Osteoblast (primary cell): ENCODE measurements at regions not wholly inside any gene's neighbourhood (a gene's known extent, or its start where the extent isn't known, plus 50 kb on each side); places are given as distances from the start of the nearest gene placed in this dataset.

Experiments used
- DNase-seq: peaks from one replicate; pipeline ENCODE4 v3.0.0; 2011; ENCODE audit warnings: low spot score, mixed read lengths; ENCODE audit not compliant: insufficient read length; ENCODE audit errors: missing footprints
- H2AFZ ChIP-seq: 2 replicates; pipeline ENCODE4 v1.6.0; 2011; ENCODE audit warnings: mild to moderate bottlenecking, low read length
- H3K27ac ChIP-seq: 2 replicates; pipeline ENCODE4 v1.5.1; 2011; ENCODE audit warnings: mild to moderate bottlenecking, low read depth, low read length, moderate library complexity
- H3K27me3 ChIP-seq: 2 replicates; pipeline ENCODE4 v1.6.0; 2012; ENCODE audit warnings: mild to moderate bottlenecking, control low read depth, inconsistent platforms, low read length, moderate library complexity; ENCODE audit not compliant: insufficient read depth
- H3K36me3 ChIP-seq: 2 replicates; pipeline ENCODE4 v1.5.1; 2011; ENCODE audit warnings: mild to moderate bottlenecking, low read length, control low read depth, moderate library complexity; ENCODE audit not compliant: insufficient read depth
- H3K4me1 ChIP-seq: 2 replicates; pipeline ENCODE4 v1.5.1; 2011; ENCODE audit warnings: mild to moderate bottlenecking, low read length, control low read depth, moderate library complexity; ENCODE audit not compliant: insufficient read depth
- H3K4me2 ChIP-seq: 2 replicates; pipeline ENCODE4 v1.6.0; 2011; ENCODE audit warnings: mild to moderate bottlenecking, low read length; ENCODE audit not compliant: insufficient read depth
- H3K4me3 ChIP-seq: fragments of 200-600 bp; sonication (generic); 3 replicates; pipeline ENCODE4 v1.5.1; 2012; ENCODE audit warnings: mild to moderate bottlenecking, low read length, inconsistent platforms; ENCODE audit not compliant: insufficient read depth
- H3K79me2 ChIP-seq: 2 replicates; pipeline ENCODE4 v1.6.0; 2012; ENCODE audit warnings: mild to moderate bottlenecking, low read length, control low read depth, inconsistent platforms; ENCODE audit not compliant: insufficient read depth
- H3K9me3 ChIP-seq: 2 replicates; pipeline ENCODE4 v1.5.1; 2011; ENCODE audit warnings: low read depth, low read length, control low read depth
- H4K20me1 ChIP-seq: 2 replicates; pipeline ENCODE4 v1.6.0; 2012; ENCODE audit warnings: mild to moderate bottlenecking, low read length, control low read depth; ENCODE audit not compliant: insufficient read depth
- TF ChIP-seq, protein P1 (sequence below): IDR thresholded peaks from 2 replicates; pipeline ENCODE4 v1.5.1; 2011; ENCODE audit warnings: mild to moderate bottlenecking, low read depth, low read length, moderate library complexity; ENCODE audit errors: extremely low read depth

DNA sequence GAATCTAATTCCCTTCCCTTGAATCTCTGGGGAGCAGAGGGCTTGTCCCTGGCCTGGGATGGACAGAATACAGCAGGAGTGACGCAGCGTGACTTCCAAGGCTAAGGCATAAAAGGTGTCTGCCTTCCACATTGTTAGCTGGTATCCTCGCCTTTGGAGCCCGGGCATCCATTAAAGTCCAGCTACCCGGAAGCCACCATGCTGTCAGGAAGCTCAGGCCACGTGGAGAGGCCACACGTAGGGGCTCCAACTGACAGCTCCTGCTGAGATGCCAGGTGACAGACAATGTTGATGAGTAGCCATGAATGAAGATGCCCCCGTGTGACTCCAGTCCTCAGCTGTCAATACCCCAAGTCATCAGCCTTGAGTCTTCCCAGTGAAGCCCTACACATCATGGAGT is 99.9 kb downstream of the OAT start:
- no peak overlapping the region for H3K27ac ChIP-seq
- no peaks in the 10 kb centered on the region for H3K79me2 ChIP-seq
- H3K4me1 ChIP-seq: peaks cover 4% of the 10 kb centered on the region
- no peaks in the 10 kb centered on the region for H3K9me3 ChIP-seq
- DNase-seq: peak; percentile 35
- H3K4me2 ChIP-seq: no peak overlapping the region
- TF ChIP-seq, protein P1, sequence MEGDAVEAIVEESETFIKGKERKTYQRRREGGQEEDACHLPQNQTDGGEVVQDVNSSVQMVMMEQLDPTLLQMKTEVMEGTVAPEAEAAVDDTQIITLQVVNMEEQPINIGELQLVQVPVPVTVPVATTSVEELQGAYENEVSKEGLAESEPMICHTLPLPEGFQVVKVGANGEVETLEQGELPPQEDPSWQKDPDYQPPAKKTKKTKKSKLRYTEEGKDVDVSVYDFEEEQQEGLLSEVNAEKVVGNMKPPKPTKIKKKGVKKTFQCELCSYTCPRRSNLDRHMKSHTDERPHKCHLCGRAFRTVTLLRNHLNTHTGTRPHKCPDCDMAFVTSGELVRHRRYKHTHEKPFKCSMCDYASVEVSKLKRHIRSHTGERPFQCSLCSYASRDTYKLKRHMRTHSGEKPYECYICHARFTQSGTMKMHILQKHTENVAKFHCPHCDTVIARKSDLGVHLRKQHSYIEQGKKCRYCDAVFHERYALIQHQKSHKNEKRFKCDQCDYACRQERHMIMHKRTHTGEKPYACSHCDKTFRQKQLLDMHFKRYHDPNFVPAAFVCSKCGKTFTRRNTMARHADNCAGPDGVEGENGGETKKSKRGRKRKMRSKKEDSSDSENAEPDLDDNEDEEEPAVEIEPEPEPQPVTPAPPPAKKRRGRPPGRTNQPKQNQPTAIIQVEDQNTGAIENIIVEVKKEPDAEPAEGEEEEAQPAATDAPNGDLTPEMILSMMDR: no peak
- H3K36me3 ChIP-seq: no peaks in the 10 kb centered on the region
- no peaks in the 10 kb centered on the region for H4K20me1 ChIP-seq
- no peak overlapping the region for H3K4me3 ChIP-seq
- H3K27me3 ChIP-seq: no peaks in the 10 kb centered on the region
- H2AFZ ChIP-seq: no peak overlapping the region

DNA sequence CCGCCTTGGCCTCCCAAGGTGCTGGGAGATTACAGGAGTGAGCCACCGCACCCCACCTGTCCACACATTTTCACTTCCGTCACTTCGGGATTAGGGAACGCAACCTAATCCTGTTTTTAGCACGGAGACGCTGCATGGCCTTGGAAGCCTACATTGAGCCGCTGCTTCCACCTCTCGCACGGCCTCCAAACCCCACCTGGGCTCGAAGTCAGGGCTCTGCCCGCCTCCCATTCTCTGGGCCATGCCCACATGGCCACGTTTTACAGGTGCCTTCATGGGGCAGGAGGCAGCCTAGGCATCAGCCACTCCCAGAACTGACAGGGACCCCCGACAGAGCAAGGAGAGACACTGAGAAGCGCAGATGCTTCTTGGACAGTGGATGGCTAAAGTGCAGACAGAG is 100.6 kb downstream of the OAT start:
- no peaks in the 10 kb centered on the region for H3K27me3 ChIP-seq
- TF ChIP-seq, protein P1: no peak
- H3K36me3 ChIP-seq: no peaks in the 10 kb centered on the region
- no peak overlapping the region for H2AFZ ChIP-seq
- H3K9me3 ChIP-seq: no peaks in the 10 kb centered on the region
- no peaks in the 10 kb centered on the region for H4K20me1 ChIP-seq
- H3K79me2 ChIP-seq: no peaks in the 10 kb centered on the region
- H3K4me1 ChIP-seq: peaks cover 4% of the 10 kb centered on the region
- DNase-seq: no peak
- no peak overlapping the region for H3K27ac ChIP-seq
- H3K4me2 ChIP-seq: no peak overlapping the region
- H3K4me3 ChIP-seq: no peak overlapping the region

DNA sequence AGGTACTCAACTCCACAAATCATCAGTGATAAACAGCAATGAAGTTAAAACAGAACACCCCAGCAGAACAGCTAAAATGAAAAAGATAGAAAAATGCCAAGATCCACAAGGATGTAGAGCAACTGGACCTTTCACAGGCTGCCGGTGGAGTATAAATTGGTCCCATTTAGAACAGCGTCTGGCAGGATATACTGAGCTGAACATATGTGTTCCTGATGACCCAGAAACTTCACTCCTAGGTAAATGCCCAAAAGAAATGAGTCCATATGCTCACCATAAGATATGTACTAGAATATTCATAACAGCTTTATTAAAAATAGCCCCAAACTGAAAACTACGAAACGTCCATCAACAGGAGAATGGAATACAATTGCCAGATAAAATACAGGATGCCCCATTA is 102.4 kb downstream of the OAT start:
- H3K27me3 ChIP-seq: no peaks in the 10 kb centered on the region
- TF ChIP-seq, protein P1: no peak
- H3K9me3 ChIP-seq: no peaks in the 10 kb centered on the region
- H3K4me2 ChIP-seq: no peak overlapping the region
- peaks cover 4% of the 10 kb centered on the region for H3K4me1 ChIP-seq
- H4K20me1 ChIP-seq: no peaks in the 10 kb centered on the region
- H3K4me3 ChIP-seq: no peak overlapping the region
- DNase-seq: no peak
- H2AFZ ChIP-seq: no peak overlapping the region
- no peaks in the 10 kb centered on the region for H3K36me3 ChIP-seq
- H3K79me2 ChIP-seq: no peaks in the 10 kb centered on the region
- no peak overlapping the region for H3K27ac ChIP-seq

DNA sequence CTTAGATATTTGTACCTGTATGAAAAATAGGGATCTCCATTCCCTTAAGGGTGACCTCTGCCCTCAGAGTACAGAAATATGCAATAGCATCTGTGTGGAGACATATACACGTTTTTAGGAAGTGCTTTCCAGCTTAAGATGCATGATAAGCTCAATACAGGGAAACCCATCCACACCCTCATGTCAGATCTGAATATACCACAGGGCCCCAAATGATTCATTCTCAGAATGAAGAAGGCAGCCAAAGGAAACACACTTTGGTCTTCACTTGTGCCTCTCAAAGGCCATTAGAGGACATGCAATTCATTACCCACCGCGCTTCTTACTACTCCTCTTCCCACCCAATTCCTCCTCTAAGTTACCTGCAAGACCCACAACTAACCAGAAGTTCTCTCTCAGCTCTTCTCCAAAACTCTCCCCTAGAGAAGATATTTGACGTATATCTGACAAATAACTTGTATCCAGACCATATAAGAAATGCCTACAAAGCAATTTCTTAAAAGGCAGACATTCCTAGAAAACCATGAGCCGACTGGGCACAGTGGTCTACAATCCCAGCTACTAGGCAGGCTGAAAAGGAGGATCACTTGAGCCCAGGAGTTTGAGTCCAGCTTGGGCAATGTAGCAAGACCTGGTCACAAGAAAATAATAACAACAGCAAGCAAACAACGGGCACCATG is 103.0 kb downstream of the OAT start:
- DNase-seq: peak; percentile 80

More for the DNA sequence above, 103.0 kb downstream of the OAT start:
- H3K4me2 ChIP-seq: no peak overlapping the region
- no peaks in the 10 kb centered on the region for H3K79me2 ChIP-seq
- H2AFZ ChIP-seq: no peak overlapping the region
- no peaks in the 10 kb centered on the region for H3K9me3 ChIP-seq
- TF ChIP-seq, protein P1: no peak
- H3K27me3 ChIP-seq: no peaks in the 10 kb centered on the region
- H4K20me1 ChIP-seq: no peaks in the 10 kb centered on the region
- H3K4me1 ChIP-seq: peaks cover 4% of the 10 kb centered on the region
- no peak overlapping the region for H3K4me3 ChIP-seq
- H3K36me3 ChIP-seq: no peaks in the 10 kb centered on the region
- H3K27ac ChIP-seq: no peak overlapping the region
